GM12875 (cell line): ENCODE measurements at regions not wholly inside any gene's neighbourhood (a gene's known extent, or its start where the extent isn't known, plus 50 kb on each side); places are given as distances from the start of the nearest gene placed in this dataset.

ENCODE experiments used
- H3K4me3 ChIP-seq: one replicate; pipeline ENCODE4 v1.5.1; 2011; ENCODE audit warnings: low read depth, low read length, control low read depth
- CTCF ChIP-seq: IDR thresholded peaks from 2 replicates; pipeline ENCODE4 v1.5.1; 2011; ENCODE audit warnings: low read depth, mild to moderate bottlenecking, control low read depth, inconsistent platforms, low read length, moderate library complexity, borderline replicate concordance; ENCODE audit not compliant: insufficient read depth

- TF ChIP-seq CTCF: no peak
- H3K4me3 ChIP-seq: no peak overlapping the region
Observed at GRCh38 chr1:217097819-217098218, 374.6 kb upstream of the ESRRG start.

DNA sequence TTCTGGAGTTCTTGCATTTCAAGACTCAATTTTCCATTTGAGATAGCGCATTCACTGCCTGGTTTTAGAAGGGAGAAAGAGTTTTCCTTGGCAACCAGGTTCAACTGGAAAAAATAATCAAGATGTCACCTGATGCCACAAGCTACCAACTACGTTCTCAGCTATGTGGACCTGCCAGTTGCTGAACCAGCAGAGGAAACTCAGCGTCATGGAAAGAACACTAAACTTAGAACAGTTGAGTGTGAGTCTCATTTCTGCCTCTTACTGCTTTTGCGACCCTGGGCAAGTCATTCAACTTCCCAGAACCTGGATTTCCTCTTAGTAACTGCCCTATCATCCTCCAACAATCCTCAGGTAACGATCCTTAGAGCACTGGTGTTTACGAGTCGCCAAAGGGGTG, 373.0 kb upstream of the ESRRG start:
- no peak overlapping the region for H3K4me3 ChIP-seq
- TF ChIP-seq CTCF: no peak

- TF ChIP-seq CTCF: no peak
- H3K4me3 ChIP-seq: no peak overlapping the region
Observed at GRCh38 chr1:217095050-217095622, 371.9 kb upstream of the ESRRG start.

GRCh38 chr1:217091561-217091960, 368.3 kb upstream of the ESRRG start:
- H3K4me3 ChIP-seq: no peak overlapping the region
- no peak for TF ChIP-seq CTCF

- no peak for TF ChIP-seq CTCF
- H3K4me3 ChIP-seq: no peak overlapping the region
Observed at GRCh38 chr1:217090060-217090911, 367.1 kb upstream of the ESRRG start.

DNA sequence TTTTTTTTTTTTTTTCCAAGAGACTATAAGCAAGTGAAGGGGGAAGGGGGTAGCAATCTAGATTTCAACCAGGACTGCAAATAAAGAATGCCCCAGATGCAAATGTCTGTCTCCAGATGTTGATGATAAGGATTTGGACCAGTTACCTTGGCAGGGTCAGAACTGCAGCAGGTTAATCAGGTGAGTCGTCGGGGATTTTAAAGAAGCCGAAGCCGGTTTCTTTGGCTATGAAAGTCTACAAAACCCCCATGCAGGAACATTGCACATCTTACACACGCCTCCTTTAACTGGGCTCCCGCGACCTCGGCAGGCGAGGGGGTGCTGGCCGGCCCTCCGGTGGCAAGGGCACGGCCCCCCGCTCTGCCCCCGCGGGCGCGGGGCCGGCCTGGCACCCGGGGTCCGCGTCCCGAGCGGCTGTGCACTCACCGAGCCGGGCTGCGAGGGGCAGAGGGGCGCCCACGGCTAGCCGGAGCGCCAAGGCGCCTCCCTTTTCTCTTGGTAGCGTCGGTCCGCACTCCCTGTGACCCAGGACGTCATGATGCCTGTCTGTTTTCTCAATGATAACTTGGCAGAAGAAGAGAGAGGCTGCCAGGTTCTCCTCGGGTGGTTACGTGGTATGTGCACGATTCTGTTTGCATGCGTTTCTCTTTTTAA, 366.3 kb upstream of the ESRRG start:
- TF ChIP-seq CTCF: no peak
- H3K4me3 ChIP-seq: no peak overlapping the region
